Thoracic aorta (tissue), 2 donors: ENCODE measurements at regions not wholly inside any gene's neighbourhood (a gene's known extent, or its start where the extent isn't known, plus 50 kb on each side); places are given as distances from the start of the nearest gene placed in this dataset.

Experiments
- ATAC-seq: fragments of 150-250 bp; one replicate; pipeline ENCODE4 v1.8.0; 2017; ENCODE audit warnings: low read depth; ENCODE audit not compliant: insufficient number of reproducible peaks, low FRiP score
- DNase-seq: peaks from one replicate; pipeline ENCODE4 v3.0.0-alpha.2; 2020; ENCODE audit warnings: low spot score
- H3K27ac ChIP-seq, 2 donors: fragments of 200-600 bp; sonication (generic); 1 replicate in 1 of 2; 2 replicates in 1 of 2; pipeline ENCODE4 v1.5.1; 2016; ENCODE audit warnings: mild to moderate bottlenecking in 2 of 2, moderate library complexity in 2 of 2
- H3K27me3 ChIP-seq: fragments of 200-600 bp; sonication (generic); replicated peaks from 2 replicates; pipeline ENCODE4 v1.6.0; 2016; ENCODE audit warnings: mild to moderate bottlenecking; ENCODE audit not compliant: insufficient read depth
- H3K36me3 ChIP-seq: fragments of 200-600 bp; sonication (generic); one replicate; pipeline ENCODE4 v1.5.1; 2016
- H3K4me1 ChIP-seq, 2 donors: fragments of 200-600 bp; sonication (generic); 1 replicate in 1 of 2; 2 replicates in 1 of 2; pipeline versions ENCODE4 v1.5.1 to v1.6.0; 2016; ENCODE audit warnings: low read depth in 2 of 2, mild to moderate bottlenecking in 1 of 2; ENCODE audit not compliant: control insufficient read depth in 1 of 2
- H3K4me3 ChIP-seq: fragments of 200-600 bp; sonication (generic); 2 replicates; pipeline ENCODE4 v1.5.1; 2016; ENCODE audit warnings: mild to moderate bottlenecking
- H3K9me3 ChIP-seq: fragments of 200-600 bp; sonication (generic); 2 replicates; pipeline ENCODE4 v1.5.1; 2016
- TF ChIP-seq, protein P1 (sequence below): fragments of 200-600 bp; sonication (generic); IDR thresholded peaks from one replicate; pipeline ENCODE4 v1.5.1; 2019; ENCODE audit warnings: antibody characterized with exemption

- Histone ChIP-seq H3K27me3 (no peaks in the 10 kb centered on the region), H3K9me3 (no peaks in the 10 kb centered on the region), H3K4me1 (no peaks in the 10 kb centered on the region), H3K4me3 (no peak overlapping the region), H3K27ac (no peak overlapping the region), H3K36me3 (no peaks in the 10 kb centered on the region)
- ATAC-seq, result no peak
- DNase-seq, result no peak
- TF ChIP-seq, protein P1, sequence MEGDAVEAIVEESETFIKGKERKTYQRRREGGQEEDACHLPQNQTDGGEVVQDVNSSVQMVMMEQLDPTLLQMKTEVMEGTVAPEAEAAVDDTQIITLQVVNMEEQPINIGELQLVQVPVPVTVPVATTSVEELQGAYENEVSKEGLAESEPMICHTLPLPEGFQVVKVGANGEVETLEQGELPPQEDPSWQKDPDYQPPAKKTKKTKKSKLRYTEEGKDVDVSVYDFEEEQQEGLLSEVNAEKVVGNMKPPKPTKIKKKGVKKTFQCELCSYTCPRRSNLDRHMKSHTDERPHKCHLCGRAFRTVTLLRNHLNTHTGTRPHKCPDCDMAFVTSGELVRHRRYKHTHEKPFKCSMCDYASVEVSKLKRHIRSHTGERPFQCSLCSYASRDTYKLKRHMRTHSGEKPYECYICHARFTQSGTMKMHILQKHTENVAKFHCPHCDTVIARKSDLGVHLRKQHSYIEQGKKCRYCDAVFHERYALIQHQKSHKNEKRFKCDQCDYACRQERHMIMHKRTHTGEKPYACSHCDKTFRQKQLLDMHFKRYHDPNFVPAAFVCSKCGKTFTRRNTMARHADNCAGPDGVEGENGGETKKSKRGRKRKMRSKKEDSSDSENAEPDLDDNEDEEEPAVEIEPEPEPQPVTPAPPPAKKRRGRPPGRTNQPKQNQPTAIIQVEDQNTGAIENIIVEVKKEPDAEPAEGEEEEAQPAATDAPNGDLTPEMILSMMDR, result no peak
Observed at GRCh38 chr4:151967074-151967473, 206.3 kb upstream of the GATB start.

DNA sequence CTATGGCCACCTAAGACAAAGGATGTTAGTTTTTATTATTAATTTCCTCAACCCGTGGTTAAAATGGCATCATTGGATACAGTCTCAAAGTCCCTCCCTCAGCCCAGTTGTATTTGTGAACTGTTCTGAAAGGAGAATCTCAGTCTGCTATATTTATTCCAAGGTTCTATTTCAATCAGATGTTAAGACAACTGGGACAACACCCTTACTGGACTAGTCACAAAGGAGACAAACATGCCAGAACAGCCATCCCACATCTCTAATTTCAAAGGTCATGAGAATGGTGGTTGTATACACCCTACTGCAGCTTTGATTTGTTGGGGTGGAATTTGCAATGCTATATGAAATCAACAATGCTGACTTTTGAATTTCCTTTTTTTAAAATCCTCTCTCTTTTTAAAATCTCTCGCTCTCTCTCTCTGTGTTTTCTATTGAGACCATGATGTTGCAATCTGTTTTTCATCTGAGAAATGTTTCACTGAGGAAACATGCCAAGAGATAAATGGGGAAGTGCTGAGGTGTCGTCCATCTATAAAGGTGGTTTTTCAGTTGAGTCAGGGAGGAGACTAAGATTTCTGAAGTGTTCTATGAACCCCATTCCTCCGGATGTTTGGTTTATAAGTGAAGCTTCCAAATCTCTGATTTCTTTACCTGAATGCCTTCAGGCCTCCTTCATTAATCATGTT lies 201.5 kb upstream of the GATB start:
- Histone ChIP-seq H3K4me3 (no peak overlapping the region), H3K27me3 (no peaks in the 10 kb centered on the region), H3K4me1 (no peaks in the 10 kb centered on the region), H3K36me3 (no peaks in the 10 kb centered on the region), H3K27ac (no peak overlapping the region), H3K9me3 (no peaks in the 10 kb centered on the region)
- TF ChIP-seq, protein P1, result no peak
- DNase-seq (no peak), ATAC-seq (no peak)

GRCh38 chr4:151961456-151961855 lies 200.6 kb upstream of the GATB start:
- Histone ChIP-seq H3K27me3 (no peaks in the 10 kb centered on the region), H3K4me3 (no peak overlapping the region), H3K4me1 (no peaks in the 10 kb centered on the region), H3K27ac (no peak overlapping the region), H3K36me3 (no peaks in the 10 kb centered on the region), H3K9me3 (no peaks in the 10 kb centered on the region)
- no peak for DNase-seq
- TF ChIP-seq, protein P1, result no peak
- no peak for ATAC-seq

DNA sequence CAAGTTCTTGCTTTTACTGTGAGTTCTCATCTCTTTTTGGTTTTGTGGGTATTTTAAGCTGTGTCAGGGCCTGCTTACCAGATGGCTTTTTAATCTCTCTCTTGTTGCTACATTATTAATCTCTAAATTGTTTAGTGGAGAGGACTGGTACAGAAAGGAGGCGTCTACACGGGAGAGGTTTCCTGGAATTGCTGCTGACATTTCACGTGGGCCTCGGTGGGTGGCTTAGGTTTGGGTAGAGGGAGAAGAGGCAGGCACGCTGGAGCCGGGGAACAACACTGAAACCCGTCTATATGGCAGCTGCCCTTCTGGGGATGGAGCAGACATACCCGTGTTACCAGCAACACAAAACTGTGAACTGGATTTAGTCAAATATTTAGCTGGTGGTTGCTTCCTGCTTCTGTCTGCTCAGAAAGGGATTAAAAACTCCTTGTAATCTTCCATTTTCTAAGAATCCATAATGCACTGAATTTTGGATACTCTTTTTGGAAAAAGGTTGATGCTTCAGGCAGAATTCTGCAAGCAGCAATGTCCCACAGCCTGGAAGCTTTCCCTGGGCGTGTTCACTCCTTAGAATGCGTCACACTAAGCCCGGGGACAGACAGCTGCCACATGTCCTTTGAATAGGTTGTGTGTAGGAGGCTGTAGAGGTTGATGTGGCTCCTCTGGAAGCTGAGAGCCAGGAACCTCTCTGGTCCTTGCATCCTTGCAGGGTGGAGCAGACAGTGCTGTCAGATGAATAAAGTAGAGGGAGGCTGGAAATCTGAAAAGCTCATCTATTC lies 199.8 kb upstream of the GATB start:
- DNase-seq (no peak), ATAC-seq (no peak)
- no peaks in the 10 kb centered on the region for H3K4me1 ChIP-seq
- H3K27me3 ChIP-seq, result no peaks in the 10 kb centered on the region
- H3K36me3 ChIP-seq, result no peaks in the 10 kb centered on the region
- H3K27ac ChIP-seq, result no peak overlapping the region
- H3K9me3 ChIP-seq, result no peaks in the 10 kb centered on the region
- TF ChIP-seq, protein P1, result no peak
- H3K4me3 ChIP-seq, result no peak overlapping the region

GRCh38 chr4:151957153-151957552 lies 196.3 kb upstream of the GATB start:
- no peaks in the 10 kb centered on the region for H3K36me3 ChIP-seq
- no peaks in the 10 kb centered on the region for H3K9me3 ChIP-seq
- H3K4me3 ChIP-seq, result no peak overlapping the region
- TF ChIP-seq, protein P1, result no peak
- H3K27me3 ChIP-seq, result no peaks in the 10 kb centered on the region
- no peak for ATAC-seq
- no peak overlapping the region for H3K27ac ChIP-seq
- DNase-seq, result no peak
- H3K4me1 ChIP-seq, result no peaks in the 10 kb centered on the region
